GM20000 (cell line): ENCODE measurements at regions not wholly inside any gene's neighbourhood (a gene's known extent, or its start where the extent isn't known, plus 50 kb on each side); places are given as distances from the start of the nearest gene placed in this dataset.

Experiments
- DNase-seq: peaks from one replicate; pipeline ENCODE4 v3.0.0; 2012; ENCODE audit warnings: low spot score
- TF ChIP-seq, protein P1 (sequence below): IDR thresholded peaks from 2 replicates; pipeline ENCODE4 v1.5.1; 2012; ENCODE audit warnings: mild to moderate bottlenecking, control low read depth; ENCODE audit errors: extremely low read depth, missing control alignments

DNA sequence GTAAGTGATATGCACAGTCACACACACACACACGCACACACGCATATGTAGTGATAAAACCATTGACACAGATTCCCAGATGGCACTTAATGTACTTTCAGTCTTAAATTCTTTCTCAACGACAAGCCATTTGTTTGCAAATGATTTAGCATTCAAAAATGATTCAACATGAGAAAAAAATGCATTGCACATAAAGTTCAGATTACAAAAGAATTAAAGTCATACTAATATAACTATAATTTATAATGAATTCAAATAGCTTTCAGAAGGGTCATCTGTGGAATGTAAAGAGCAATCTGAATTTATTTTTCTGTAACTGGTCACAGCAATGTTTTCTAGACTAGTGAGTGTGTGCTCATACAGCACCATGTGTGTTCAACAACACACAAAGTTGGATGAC lies 521.6 kb upstream of the ZNF337 start:
- DNase-seq = no peak
- TF ChIP-seq, protein P1, sequence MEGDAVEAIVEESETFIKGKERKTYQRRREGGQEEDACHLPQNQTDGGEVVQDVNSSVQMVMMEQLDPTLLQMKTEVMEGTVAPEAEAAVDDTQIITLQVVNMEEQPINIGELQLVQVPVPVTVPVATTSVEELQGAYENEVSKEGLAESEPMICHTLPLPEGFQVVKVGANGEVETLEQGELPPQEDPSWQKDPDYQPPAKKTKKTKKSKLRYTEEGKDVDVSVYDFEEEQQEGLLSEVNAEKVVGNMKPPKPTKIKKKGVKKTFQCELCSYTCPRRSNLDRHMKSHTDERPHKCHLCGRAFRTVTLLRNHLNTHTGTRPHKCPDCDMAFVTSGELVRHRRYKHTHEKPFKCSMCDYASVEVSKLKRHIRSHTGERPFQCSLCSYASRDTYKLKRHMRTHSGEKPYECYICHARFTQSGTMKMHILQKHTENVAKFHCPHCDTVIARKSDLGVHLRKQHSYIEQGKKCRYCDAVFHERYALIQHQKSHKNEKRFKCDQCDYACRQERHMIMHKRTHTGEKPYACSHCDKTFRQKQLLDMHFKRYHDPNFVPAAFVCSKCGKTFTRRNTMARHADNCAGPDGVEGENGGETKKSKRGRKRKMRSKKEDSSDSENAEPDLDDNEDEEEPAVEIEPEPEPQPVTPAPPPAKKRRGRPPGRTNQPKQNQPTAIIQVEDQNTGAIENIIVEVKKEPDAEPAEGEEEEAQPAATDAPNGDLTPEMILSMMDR = no peak

DNA sequence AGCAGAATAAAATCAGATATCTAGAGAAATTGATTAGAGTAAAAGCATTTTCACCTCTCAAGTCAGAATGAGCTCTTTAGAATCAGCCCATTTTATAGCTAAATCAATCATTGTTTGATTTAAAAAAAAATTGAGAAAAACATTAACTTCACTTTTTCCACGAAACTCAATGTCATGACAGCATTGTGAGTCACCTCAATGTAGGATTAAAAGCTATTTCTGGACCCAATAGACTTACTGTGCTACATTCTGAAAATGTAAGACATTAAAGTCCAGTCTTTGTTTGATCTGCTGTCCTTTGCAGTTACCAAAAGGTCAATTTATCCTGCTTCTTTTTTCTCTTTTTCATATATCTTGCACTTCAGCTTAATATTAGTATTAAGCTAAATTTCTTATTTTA lies 519.4 kb upstream of the ZNF337 start:
- TF ChIP-seq, protein P1 = no peak
- no peak for DNase-seq

DNA sequence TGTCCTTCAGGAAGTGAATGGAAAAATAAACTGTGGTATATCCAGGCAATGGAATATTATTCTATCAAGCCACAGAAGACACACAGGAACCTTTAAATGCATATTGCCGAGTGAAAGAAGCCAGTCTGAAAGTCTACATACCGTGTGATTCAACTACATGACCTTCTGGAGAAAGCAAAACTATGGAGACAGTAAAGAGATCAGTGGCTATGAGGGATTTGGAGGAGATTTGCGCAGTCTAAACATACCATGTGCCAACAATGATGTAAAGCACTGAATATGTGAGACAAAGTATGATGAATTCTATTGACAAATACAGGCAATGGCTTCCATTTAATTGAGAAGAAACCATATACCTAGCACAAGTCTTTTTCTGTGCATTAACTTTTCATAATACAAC lies 518.3 kb upstream of the ZNF337 start:
- TF ChIP-seq, protein P1 = no peak
- DNase-seq = no peak

DNA sequence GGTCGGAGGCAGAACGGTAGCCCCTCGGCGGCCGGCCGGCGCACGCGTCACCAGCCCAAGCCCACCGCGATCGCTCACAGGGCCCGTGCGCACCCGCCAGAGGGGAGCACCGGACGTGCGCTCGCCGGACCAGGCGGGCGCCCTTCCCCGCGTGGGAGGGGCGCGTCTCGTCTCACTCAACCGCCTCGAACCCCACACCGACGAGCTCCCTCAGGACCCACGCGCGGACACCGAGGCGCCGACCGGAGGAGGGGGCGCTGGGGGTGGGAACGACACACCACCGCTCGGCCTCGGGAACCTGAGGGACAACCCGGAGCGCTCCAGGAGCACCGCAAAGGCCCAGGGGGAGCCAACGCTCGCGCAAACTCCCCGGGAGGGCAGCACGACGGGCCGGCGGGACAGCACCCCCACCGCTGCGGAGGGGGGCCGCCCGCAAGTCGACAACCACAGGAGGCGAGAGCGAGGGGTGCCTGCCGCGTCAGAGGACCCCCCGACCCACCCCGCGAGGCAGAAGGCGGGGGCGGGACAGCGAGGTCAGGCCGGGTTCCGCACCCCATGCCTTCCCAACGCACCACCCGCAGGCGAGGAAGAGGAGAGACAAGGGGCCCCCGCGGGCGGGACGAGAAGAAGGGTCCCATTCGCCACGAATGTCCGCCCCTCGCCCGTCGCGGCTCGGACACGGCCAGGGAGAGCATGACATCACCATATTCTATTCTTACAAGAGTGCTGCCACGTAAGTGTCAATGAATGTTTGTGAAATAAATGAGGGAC lies 512.7 kb upstream of the ZNF337 start:
- TF ChIP-seq, protein P1 = no peak
- peak; percentile 15 for DNase-seq

DNA sequence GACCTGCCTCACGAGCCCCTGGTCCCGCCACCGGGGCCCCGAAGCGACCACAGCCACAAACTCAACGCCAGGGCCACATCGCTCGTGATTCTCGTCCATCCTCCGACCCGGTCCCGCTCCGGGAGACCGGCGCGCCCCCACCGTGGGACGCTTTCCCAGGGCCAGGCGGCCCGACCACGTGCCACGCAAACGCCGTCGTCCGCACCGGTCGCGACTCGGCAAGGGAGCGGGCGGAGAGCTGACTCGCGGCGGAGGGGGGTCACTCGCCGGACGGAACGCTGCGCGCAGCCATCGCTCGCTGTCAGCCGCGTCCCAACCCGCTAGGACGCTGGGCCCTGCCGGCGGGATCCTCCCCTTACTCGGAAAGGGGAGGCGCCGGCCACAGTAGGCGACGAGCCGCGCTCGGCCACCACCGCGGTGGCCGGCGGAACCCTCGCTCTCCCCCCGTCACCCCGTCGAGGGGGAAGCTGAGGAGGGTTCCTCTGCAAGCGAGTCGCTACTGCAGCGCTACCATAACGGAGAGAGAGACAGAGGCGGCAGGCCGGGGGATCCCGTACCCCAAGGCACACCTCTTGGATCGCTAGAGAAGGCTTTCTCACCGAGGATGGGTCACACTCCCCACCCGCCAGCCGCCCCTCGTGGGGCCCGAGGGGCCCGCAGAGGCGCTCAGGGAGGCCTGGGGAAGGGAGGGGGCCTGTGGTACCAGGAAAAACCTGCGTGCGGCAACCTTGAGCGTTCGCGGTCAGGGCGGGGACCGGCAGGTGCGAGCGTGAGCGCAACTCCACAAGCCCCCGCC lies 511.8 kb upstream of the ZNF337 start:
- TF ChIP-seq, protein P1 = no peak
- peak; percentile 16 for DNase-seq

DNA sequence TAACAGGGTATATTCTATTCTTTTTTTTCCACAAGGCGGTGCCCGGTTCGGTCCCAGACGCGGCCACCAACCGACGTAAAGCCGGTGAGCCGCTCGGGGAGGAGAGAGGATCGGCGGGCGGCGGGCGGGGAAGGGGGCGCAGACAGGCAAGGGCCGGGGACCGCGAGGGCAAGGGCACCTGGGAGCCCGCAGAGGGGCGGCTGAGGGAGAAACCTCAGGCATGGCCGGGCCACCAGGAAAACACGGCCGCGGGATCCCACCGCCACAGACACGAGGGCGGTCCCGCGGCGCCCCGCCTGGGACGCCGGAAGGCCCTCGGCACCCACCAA lies 511.3 kb upstream of the ZNF337 start:
- DNase-seq = peak; percentile 4

DNA sequence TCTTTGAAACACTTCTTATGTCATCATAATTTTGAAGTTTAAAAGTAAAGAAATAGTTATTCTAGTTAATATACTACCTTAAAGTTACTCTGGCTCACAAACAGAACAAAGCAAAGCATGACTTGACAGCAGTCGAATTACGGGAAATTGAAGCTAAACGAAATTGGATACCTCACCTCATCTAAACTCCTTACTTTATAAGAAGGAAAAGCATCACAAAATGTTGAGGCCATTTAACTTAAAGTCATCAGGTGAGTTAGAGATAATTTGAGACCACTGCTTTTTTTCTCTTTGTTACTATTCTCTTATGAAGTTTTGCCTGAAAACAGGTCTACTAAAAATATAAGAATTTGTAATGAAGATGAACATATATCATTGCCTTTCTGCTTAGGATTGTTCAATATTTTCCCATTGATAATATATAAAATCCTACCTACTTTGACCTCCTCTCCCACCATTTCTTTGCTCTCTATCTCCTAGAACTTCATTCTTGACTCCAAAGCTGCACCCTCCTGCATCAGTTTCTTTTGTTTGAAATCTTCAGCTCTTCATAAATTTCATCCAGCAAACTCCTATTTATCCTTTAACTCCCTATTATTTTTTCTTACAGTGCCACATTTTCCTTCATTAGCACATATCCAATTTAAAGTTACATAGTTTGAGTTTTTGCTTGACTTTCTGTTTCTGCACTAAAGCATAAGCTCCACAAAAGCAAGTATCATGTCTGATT lies 510.7 kb upstream of the ZNF337 start:
- DNase-seq = peak; percentile 5
- TF ChIP-seq, protein P1 = no peak
